Adipocyte (in vitro differentiated cells): ENCODE measurements at regions not wholly inside any gene's neighbourhood (a gene's known extent, or its start where the extent isn't known, plus 50 kb on each side); places are given as distances from the start of the nearest gene placed in this dataset.
"Not testable (repeated sequence)": the region's sequence is repeated elsewhere in the genome, so short reads cannot be mapped to it uniquely, and the experiment has no call there.

ENCODE experiments used
- DNase-seq: peaks from one replicate; pipeline ENCODE4 v3.0.0-alpha.2; 2015; ENCODE audit warnings: low read depth
- H3K27me3 ChIP-seq: replicated peaks from 2 replicates; pipeline ENCODE4 v1.7.0; 2013; ENCODE audit warnings: mild to moderate bottlenecking, low read length, moderate library complexity; ENCODE audit not compliant: control insufficient read depth, insufficient read depth
- H3K36me3 ChIP-seq: 2 replicates; pipeline ENCODE4 v1.7.0; 2013; ENCODE audit warnings: low read length, mild to moderate bottlenecking, moderate library complexity; ENCODE audit not compliant: control insufficient read depth, insufficient read depth, severe bottlenecking
- H3K4me1 ChIP-seq: 2 replicates; pipeline ENCODE4 v1.7.0; 2013; ENCODE audit warnings: mild to moderate bottlenecking, low read length, moderate library complexity; ENCODE audit not compliant: control insufficient read depth, insufficient read depth
- H3K4me3 ChIP-seq: 2 replicates; pipeline ENCODE4 v1.7.0; 2013; ENCODE audit warnings: mild to moderate bottlenecking, low read length, moderate library complexity
- H3K9ac ChIP-seq: 2 replicates; pipeline ENCODE4 v1.7.0; 2013; ENCODE audit warnings: mild to moderate bottlenecking, low read length, moderate library complexity
- H3K9me3 ChIP-seq: 2 replicates; pipeline ENCODE4 v1.7.0; 2013; ENCODE audit warnings: mild to moderate bottlenecking, low read length, moderate library complexity; ENCODE audit not compliant: control insufficient read depth

GRCh38 chr16:7871371-7871770, 538.7 kb downstream of the RBFOX1 start:
- no peak overlapping the region for H3K4me3 ChIP-seq
- H3K9me3 ChIP-seq = no peaks in the 10 kb centered on the region
- H3K36me3 ChIP-seq = no peaks in the 10 kb centered on the region
- no peak for DNase-seq
- H3K27me3 ChIP-seq = no peaks in the 10 kb centered on the region
- H3K4me1 ChIP-seq = no peaks in the 10 kb centered on the region
- no peak overlapping the region for H3K9ac ChIP-seq

DNA sequence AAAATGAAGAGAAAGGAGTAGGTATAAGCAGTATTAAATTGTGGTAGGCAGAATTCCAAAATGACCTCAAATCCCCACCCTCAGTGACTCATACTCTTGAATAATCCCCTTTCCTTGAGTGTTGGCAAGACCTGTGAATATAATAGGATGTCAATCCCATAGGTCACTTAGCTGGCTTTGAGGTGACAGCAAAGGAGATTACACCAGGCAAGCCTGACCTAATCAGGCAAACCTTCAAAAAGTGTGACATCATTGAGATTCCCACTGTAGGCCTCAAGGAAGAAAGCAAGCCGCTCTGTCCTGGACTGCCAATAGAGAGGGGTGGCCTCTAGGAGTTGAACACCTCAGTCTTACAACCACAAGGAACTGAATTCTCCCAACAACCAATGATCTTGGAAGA, 535.2 kb downstream of the RBFOX1 start:
- no peaks in the 10 kb centered on the region for H3K27me3 ChIP-seq
- no peaks in the 10 kb centered on the region for H3K36me3 ChIP-seq
- H3K4me1 ChIP-seq = no peaks in the 10 kb centered on the region
- no peaks in the 10 kb centered on the region for H3K9me3 ChIP-seq
- DNase-seq = no peak
- H3K9ac ChIP-seq = no peak overlapping the region
- H3K4me3 ChIP-seq = no peak overlapping the region

DNA sequence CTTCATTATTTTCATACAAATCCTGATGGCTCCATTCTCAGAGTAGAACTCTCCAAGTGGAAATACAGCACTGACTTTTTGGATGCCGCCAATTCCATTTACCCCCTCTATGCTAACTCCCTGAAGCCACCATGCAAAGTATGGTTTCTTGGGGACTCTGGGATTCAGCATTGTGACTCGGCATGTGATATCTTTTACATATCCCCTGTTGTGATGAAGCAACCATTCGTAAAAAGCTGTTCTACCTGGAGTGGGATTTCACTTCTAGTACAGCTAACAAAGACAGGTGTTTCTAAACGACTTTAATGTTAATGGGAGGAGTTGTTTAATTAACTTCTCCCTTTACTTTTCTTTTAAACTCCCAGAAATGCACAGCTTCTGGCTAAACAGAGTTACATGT, 533.5 kb downstream of the RBFOX1 start:
- H3K9ac ChIP-seq = no peak overlapping the region
- no peaks in the 10 kb centered on the region for H3K27me3 ChIP-seq
- no peaks in the 10 kb centered on the region for H3K4me1 ChIP-seq
- no peaks in the 10 kb centered on the region for H3K36me3 ChIP-seq
- no peak for DNase-seq
- no peak overlapping the region for H3K4me3 ChIP-seq
- no peaks in the 10 kb centered on the region for H3K9me3 ChIP-seq

DNA sequence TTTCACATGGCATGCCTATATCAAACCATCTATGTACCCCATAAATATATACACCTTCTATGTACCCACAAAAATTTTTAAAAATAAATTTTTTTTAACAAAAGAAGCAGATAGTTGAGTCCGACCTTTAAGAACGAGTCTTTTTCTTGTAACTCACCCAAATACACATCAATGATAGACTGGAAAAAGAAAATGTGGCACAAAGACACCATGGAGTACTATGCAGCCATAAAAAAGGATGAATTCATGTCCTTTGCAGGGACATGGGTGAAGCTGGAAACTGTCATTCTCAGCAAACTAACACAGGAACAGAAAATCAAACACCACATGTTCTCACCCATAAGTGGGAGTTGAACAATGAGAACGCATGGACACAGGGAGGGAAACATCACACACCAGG, 532.7 kb downstream of the RBFOX1 start:
- not testable (repeated sequence) for H3K36me3 ChIP-seq, H3K9me3 ChIP-seq, DNase-seq, H3K9ac ChIP-seq, H3K27me3 ChIP-seq, H3K4me1 ChIP-seq, H3K4me3 ChIP-seq

DNA sequence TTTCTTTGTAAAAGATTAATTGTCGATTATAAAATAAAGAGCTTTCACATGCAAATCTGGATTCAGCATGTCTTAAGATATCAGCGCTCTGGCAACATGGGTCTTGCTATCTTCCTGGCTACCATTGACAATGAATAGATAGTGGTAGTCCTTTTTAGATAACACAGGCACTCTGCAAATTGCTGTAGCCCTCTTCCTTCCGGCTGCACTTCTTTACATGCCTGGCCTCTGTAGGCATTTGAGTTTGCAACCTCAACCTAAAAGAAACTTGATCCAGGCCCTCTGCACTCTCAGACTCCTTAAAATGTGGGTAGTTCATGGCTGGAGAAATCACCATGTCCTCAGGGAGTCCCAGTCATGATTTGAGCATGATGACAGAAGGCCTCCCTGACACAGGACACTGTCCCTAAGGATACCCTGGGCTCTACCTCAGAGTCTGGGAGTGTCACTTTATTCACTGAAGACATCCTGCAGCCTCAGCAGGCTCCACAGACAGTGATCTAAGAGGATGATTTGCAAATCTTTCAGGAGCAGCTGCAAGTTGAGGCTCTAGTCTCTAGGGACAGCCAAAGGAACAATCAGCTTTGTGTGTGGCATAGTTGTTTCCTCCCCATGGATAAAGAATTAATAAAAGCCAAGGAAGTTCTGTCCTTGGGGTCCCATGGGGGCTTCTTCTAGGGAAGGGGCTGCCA, 529.4 kb downstream of the RBFOX1 start:
- Histone ChIP-seq H3K9ac (no peak overlapping the region), H3K4me3 (no peak overlapping the region), H3K36me3 (no peaks in the 10 kb centered on the region), H3K9me3 (peaks cover 10% of the 10 kb centered on the region), H3K27me3 (no peaks in the 10 kb centered on the region), H3K4me1 (no peaks in the 10 kb centered on the region)
- DNase-seq = no peak

DNA sequence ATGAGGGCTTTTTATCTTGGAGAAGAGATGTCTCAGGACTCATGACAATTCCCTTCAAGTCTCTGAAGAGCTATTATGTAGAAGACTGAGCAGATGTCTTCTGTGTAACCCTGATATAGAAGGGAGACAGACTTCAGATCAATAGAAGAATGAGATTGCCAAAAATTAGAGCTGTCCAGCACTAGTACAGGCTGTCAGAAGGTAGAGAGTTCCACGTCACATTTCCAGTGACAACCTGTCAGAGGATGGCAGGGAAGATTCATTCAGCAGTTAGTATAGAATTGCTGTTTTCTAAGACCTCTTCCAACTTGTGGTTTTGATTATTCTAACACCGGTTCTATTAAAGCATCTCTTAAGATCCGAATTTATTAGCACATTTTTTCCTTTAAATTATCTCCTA, 520.6 kb downstream of the RBFOX1 start:
- no peaks in the 10 kb centered on the region for H3K4me1 ChIP-seq
- H3K36me3 ChIP-seq = no peaks in the 10 kb centered on the region
- DNase-seq = no peak
- no peak overlapping the region for H3K4me3 ChIP-seq
- H3K9ac ChIP-seq = no peak overlapping the region
- peaks cover 7% of the 10 kb centered on the region for H3K9me3 ChIP-seq
- H3K27me3 ChIP-seq = no peaks in the 10 kb centered on the region

- Histone ChIP-seq H3K4me3 (no peak overlapping the region), H3K9me3 (no peaks in the 10 kb centered on the region), H3K9ac (no peak overlapping the region), H3K4me1 (no peaks in the 10 kb centered on the region), H3K36me3 (no peaks in the 10 kb centered on the region), H3K27me3 (no peaks in the 10 kb centered on the region)
- DNase-seq = no peak
Observed at GRCh38 chr16:7849841-7850240, 517.2 kb downstream of the RBFOX1 start.

- H3K27me3 ChIP-seq = no peaks in the 10 kb centered on the region
- no peak overlapping the region for H3K9ac ChIP-seq
- H3K36me3 ChIP-seq = no peaks in the 10 kb centered on the region
- H3K4me3 ChIP-seq = no peak overlapping the region
- H3K9me3 ChIP-seq = no peaks in the 10 kb centered on the region
- no peaks in the 10 kb centered on the region for H3K4me1 ChIP-seq
- DNase-seq = no peak
Observed at GRCh38 chr16:7843261-7843660, 510.6 kb downstream of the RBFOX1 start.

DNA sequence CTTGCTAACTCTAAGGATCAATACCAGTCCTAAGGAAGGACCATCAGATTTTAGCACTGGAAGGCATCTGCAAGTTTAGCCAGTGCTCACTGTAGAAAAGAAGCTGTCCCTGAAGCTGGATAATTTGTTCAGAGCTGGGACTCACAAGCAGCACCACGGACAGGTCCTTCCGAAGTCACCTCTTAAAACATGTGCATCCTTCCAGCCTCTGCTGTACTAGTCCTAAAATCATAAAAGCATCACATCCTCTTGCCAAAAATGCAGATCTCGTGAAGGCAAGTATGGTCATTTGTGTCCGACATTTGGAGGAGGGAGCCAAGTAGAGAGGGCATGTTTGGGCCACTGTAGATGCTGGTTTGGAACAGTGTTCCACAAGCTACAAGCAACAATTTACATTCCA, 506.9 kb downstream of the RBFOX1 start:
- no peaks in the 10 kb centered on the region for H3K9me3 ChIP-seq
- H3K36me3 ChIP-seq = no peaks in the 10 kb centered on the region
- H3K27me3 ChIP-seq = no peaks in the 10 kb centered on the region
- no peak for DNase-seq
- H3K4me1 ChIP-seq = no peaks in the 10 kb centered on the region
- no peak overlapping the region for H3K9ac ChIP-seq
- H3K4me3 ChIP-seq = no peak overlapping the region

DNA sequence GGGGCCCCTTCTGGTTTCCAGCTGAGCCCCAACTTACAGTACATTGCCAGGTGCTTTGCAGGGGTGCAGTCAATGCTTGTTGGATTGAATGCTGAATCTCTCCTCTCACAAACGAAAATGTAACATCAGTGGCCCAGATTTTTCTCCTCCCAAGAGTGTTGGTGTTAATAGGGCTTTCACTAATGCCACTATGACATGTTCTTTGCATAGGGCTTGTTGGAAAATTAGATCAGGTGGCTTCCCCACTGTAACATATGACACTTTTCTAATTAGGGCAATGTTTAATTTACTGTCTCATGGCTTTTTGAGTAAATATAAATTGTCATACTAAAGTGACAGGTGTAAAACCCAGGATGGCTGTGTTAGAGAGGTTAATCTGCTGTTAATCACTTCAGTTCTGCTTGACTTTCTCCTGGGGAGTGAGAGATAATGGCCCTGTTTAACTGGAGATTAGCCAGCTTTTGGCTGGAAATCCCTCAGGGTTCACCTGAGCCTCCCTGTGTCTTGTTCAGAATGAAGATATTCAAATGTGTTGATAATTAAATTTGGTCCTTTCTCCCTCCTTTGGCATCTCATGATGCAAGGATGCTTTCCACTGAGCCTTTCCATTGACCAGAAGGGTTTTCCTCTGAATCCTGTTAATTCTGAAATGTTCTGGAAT, 502.3 kb downstream of the RBFOX1 start:
- H3K27me3 ChIP-seq = no peaks in the 10 kb centered on the region
- H3K4me3 ChIP-seq = no peak overlapping the region
- no peak overlapping the region for H3K9ac ChIP-seq
- DNase-seq = no peak
- no peaks in the 10 kb centered on the region for H3K4me1 ChIP-seq
- H3K36me3 ChIP-seq = no peaks in the 10 kb centered on the region
- H3K9me3 ChIP-seq = no peaks in the 10 kb centered on the region

DNA sequence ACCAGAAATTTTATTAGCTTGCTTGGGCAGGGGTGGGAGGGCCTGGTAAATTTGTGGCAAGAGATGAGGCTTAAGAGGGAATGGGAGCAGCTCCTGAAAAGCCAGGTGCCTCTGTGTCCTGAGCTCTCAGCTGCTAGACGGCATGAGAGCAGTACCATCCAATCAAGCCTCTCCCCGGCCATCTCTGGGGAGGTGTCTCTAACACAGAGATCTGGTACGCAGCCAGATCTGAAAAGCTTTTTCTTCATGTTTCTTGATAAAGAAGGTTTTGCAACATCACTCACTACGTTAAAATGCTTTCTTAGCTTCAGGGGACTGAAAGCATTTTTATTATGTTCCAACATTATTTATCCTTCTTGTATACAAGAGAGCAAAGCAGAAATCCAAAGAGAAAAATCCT, 488.2 kb downstream of the RBFOX1 start:
- Histone ChIP-seq H3K4me3 (no peak overlapping the region), H3K36me3 (no peaks in the 10 kb centered on the region), H3K9ac (no peak overlapping the region), H3K4me1 (no peaks in the 10 kb centered on the region), H3K27me3 (no peaks in the 10 kb centered on the region), H3K9me3 (no peaks in the 10 kb centered on the region)
- no peak for DNase-seq
